Panc1 (cell line): ENCODE measurements at regions not wholly inside any gene's neighbourhood (a gene's known extent, or its start where the extent isn't known, plus 50 kb on each side); places are given as distances from the start of the nearest gene placed in this dataset.

ENCODE experiments used
- ATAC-seq: fragments of 200-7000 bp; cut with Tn5 transposase; 2 replicates; pipeline ENCODE4 v1.9.1; 2020; ENCODE audit warnings: mild to moderate bottlenecking, moderate library complexity
- BruUV-seq: library from RNA; stranded (reverse); fragments of 400-500 nt; replicated peaks from 2 replicates; lab custom pipeline; 2021; lab: Mats Ljungman, UMichigan
- CTCF ChIA-PET: fragments of 300-600 bp; sonication (Branson Sonifier 250); formaldehyde crosslinking; loops from one replicate; lab custom pipeline; 2022; ENCODE audit warnings: antibody characterized with exemption; lab: Charles Lee
- POLR2A ChIA-PET: fragments of 300-600 bp; sonication (Branson Sonifier 250); formaldehyde crosslinking; loops from one replicate; lab custom pipeline; 2022; ENCODE audit warnings: antibody characterized with exemption; lab: Charles Lee
- DNase-seq: peaks from one replicate; pipeline ENCODE4 v3.0.0-alpha.2; 2010; ENCODE audit warnings: low read depth, low spot score
- H3K27ac ChIP-seq: 2 replicates; pipeline ENCODE4 v1.5.1; 2011; ENCODE audit warnings: mild to moderate bottlenecking, low read length, inconsistent platforms
- H3K27me3 ChIP-seq: fragments of 200-500 bp; sonication (Bioruptor generic); 2 replicates; pipeline ENCODE4 v1.6.0; 2014; ENCODE audit warnings: low read length, inconsistent platforms; ENCODE audit not compliant: control insufficient read depth, insufficient read depth
- H3K36me3 ChIP-seq: fragments of 200-500 bp; sonication (Bioruptor generic); 2 replicates; pipeline ENCODE4 v1.5.1; 2014; ENCODE audit warnings: inconsistent platforms, mild to moderate bottlenecking, low read length, moderate library complexity; ENCODE audit not compliant: control insufficient read depth, insufficient read depth
- H3K4me1 ChIP-seq: 2 replicates; pipeline ENCODE4 v1.5.1; 2011; ENCODE audit warnings: inconsistent platforms, mild to moderate bottlenecking, low read length, moderate library complexity; ENCODE audit not compliant: control insufficient read depth, insufficient read depth
- H3K4me3 ChIP-seq, 2 experiments: 2 replicates each; pipeline ENCODE4 v1.5.1; 2011 to 2012; ENCODE audit warnings: low read depth in 2 of 2, low read length in 2 of 2, mild to moderate bottlenecking in 2 of 2, inconsistent platforms in 1 of 2, moderate library complexity in 1 of 2
- H3K9me3 ChIP-seq: fragments of 200-500 bp; sonication (Bioruptor generic); 2 replicates; pipeline ENCODE4 v1.5.1; 2014; ENCODE audit warnings: low read depth, mild to moderate bottlenecking, inconsistent platforms, low read length, moderate library complexity; ENCODE audit not compliant: control insufficient read depth, insufficient read depth
- POLR2AphosphoS5 ChIP-seq: IDR thresholded peaks from 2 replicates; pipeline ENCODE4 v1.6.1; 2012; ENCODE audit warnings: mild to moderate bottlenecking, low read depth, low read length, moderate library complexity
- SIN3A ChIP-seq: IDR thresholded peaks from 2 replicates; pipeline ENCODE4 v1.6.1; 2012; ENCODE audit warnings: low read depth, mild to moderate bottlenecking, low read length, moderate library complexity, borderline replicate concordance; ENCODE audit not compliant: insufficient read depth
- TCF7L2 ChIP-seq: IDR thresholded peaks from 2 replicates; pipeline ENCODE4 v1.6.1; 2011; ENCODE audit warnings: mild to moderate bottlenecking, low read depth, low read length, inconsistent platforms
- in situ Hi-C: cut with HindIII; loops from 2 replicates; pipeline ENCODE4 v1.10.0; 2016; ENCODE audit warnings: low sequenced_read_pairs, low pct_unique_long_range_greater_than_20kb
- intact Hi-C: fragments of 100-400 bp; cut with micrococcal nuclease; formaldehyde crosslinking; loops from one replicate; pipeline ENCODE4 v1.10.0; 2022; ENCODE audit not compliant: unreplicated experiment
- TF ChIP-seq, protein P1 (sequence below): fragments of 450-650 bp; IDR thresholded peaks from 2 replicates; pipeline ENCODE4 v1.5.1; 2017; ENCODE audit warnings: mild to moderate bottlenecking
- TF ChIP-seq, protein P2 (sequence below), 2 experiments: IDR thresholded peaks; 2 replicates each; pipeline ENCODE4 v1.6.1; 2011 to 2012; ENCODE audit warnings: low read depth in 2 of 2, control low read depth in 1 of 2, low read length in 1 of 2, mild to moderate bottlenecking in 1 of 2, moderate library complexity in 1 of 2; ENCODE audit not compliant: insufficient read depth in 1 of 2

DNA sequence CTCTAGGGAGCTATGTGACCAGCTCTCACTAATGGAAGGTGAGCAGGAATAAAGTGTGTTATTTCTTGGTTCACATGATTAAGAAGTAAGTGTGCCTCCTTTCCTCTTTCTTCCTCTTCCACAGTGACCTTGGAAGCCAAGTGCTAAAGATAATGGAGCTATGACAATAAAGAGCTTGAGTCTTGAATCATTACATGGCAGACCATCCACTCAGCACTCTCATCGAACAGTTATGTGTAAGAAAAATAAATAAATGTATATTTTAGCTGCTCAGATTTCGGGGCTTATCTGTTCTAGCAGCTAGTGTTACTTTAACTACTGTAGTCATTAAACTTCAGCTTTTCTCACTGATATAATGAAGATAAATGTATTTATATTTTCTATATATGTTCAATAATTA, 72.9 kb downstream of the HDGFL1 start:
- BruUV-seq: no TSS peak

DNA sequence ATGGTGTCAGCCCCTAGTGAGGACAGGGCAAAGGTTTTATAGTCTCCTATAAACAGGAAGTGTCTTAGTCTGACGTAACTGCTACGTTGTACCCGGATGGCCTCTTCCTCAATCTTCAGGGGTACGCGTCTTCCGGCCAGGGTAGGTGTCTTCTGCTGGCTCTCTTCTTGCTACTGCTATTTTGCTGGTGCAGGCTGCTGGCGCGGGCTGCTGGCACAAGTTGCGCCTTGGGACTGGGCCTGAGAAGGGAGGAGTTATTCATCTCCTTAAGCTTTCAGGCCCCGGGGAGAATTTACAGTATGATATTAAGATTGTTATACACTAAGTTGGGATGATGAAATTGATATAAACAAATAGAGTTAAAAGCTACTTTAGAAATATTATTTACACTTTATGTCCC, 74.4 kb downstream of the HDGFL1 start:
- ChIA-PET POLR2A (no interaction called here), CTCF (no interaction called here)
- no peak overlapping the region for H3K27ac ChIP-seq
- TF ChIP-seq, protein P1, sequence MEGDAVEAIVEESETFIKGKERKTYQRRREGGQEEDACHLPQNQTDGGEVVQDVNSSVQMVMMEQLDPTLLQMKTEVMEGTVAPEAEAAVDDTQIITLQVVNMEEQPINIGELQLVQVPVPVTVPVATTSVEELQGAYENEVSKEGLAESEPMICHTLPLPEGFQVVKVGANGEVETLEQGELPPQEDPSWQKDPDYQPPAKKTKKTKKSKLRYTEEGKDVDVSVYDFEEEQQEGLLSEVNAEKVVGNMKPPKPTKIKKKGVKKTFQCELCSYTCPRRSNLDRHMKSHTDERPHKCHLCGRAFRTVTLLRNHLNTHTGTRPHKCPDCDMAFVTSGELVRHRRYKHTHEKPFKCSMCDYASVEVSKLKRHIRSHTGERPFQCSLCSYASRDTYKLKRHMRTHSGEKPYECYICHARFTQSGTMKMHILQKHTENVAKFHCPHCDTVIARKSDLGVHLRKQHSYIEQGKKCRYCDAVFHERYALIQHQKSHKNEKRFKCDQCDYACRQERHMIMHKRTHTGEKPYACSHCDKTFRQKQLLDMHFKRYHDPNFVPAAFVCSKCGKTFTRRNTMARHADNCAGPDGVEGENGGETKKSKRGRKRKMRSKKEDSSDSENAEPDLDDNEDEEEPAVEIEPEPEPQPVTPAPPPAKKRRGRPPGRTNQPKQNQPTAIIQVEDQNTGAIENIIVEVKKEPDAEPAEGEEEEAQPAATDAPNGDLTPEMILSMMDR: no peak
- TF ChIP-seq, protein P2, sequence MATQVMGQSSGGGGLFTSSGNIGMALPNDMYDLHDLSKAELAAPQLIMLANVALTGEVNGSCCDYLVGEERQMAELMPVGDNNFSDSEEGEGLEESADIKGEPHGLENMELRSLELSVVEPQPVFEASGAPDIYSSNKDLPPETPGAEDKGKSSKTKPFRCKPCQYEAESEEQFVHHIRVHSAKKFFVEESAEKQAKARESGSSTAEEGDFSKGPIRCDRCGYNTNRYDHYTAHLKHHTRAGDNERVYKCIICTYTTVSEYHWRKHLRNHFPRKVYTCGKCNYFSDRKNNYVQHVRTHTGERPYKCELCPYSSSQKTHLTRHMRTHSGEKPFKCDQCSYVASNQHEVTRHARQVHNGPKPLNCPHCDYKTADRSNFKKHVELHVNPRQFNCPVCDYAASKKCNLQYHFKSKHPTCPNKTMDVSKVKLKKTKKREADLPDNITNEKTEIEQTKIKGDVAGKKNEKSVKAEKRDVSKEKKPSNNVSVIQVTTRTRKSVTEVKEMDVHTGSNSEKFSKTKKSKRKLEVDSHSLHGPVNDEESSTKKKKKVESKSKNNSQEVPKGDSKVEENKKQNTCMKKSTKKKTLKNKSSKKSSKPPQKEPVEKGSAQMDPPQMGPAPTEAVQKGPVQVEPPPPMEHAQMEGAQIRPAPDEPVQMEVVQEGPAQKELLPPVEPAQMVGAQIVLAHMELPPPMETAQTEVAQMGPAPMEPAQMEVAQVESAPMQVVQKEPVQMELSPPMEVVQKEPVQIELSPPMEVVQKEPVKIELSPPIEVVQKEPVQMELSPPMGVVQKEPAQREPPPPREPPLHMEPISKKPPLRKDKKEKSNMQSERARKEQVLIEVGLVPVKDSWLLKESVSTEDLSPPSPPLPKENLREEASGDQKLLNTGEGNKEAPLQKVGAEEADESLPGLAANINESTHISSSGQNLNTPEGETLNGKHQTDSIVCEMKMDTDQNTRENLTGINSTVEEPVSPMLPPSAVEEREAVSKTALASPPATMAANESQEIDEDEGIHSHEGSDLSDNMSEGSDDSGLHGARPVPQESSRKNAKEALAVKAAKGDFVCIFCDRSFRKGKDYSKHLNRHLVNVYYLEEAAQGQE (IDR thresholded peaks at IDR 0.05; ENCODE audit: insufficient read depth in 1 of 2, low read depth in 2 of 2, low read length in 1 of 2): no peak
- no peak for TF ChIP-seq SIN3A
- no peak for TF ChIP-seq TCF7L2
- no peaks in the 10 kb centered on the region for H3K4me1 ChIP-seq
- in situ Hi-C loops (no loop called here), intact Hi-C loops (no loop called here)
- no peaks in the 10 kb centered on the region for H3K9me3 ChIP-seq
- BruUV-seq: no TSS peak
- no peak overlapping the region for H3K4me3 ChIP-seq
- no peak for ATAC-seq
- H3K36me3 ChIP-seq: no peaks in the 10 kb centered on the region
- DNase-seq: no peak
- H3K27me3 ChIP-seq: no peaks in the 10 kb centered on the region

More for the DNA sequence above, 72.9 kb downstream of the HDGFL1 start:
- TF ChIP-seq, protein P2 (IDR thresholded peaks at IDR 0.05; ENCODE audit: insufficient read depth in 1 of 2, low read depth in 2 of 2, low read length in 1 of 2): no peak
- TF ChIP-seq SIN3A (no peak), POLR2AphosphoS5 (no peak), TCF7L2 (no peak)
- TF ChIP-seq, protein P1: no peak
- no peaks in the 10 kb centered on the region for H3K4me1 ChIP-seq
- no peaks in the 10 kb centered on the region for H3K27me3 ChIP-seq
- H3K27ac ChIP-seq: no peak overlapping the region
- in situ Hi-C loops: no loop called here
- intact Hi-C loops: no loop called here
- H3K4me3 ChIP-seq: no peak overlapping the region
- H3K9me3 ChIP-seq: no peaks in the 10 kb centered on the region
- POLR2A ChIA-PET: no interaction called here
- DNase-seq: no peak
- no peaks in the 10 kb centered on the region for H3K36me3 ChIP-seq
- CTCF ChIA-PET: no interaction called here
- ATAC-seq: no peak
